SK-N-SH (cell line): ENCODE measurements at regions not wholly inside any gene's neighbourhood (a gene's known extent, or its start where the extent isn't known, plus 50 kb on each side); places are given as distances from the start of the nearest gene placed in this dataset.
A peak's percentile ranks its signal among the peaks of the same experiment; 100 is the strongest.

Experiments used
- CTCF ChIA-PET: fragments of 300-600, 350-600 bp; formaldehyde crosslinking; extraction: SDS; loops from one replicate; lab custom pipeline; 2021; lab: Yijun Ruan, JAX
- POLR2A ChIA-PET: fragments of 350-600 bp; sonication (Branson Sonifier 250); formaldehyde crosslinking; extraction: SDS; loops from one replicate; lab custom pipeline; 2020; ENCODE audit warnings: antibody characterized with exemption, inconsistent platforms; lab: Yijun Ruan, JAX
- DNase-seq: peaks from one replicate; pipeline ENCODE4 v3.0.0; 2012
- H2AFZ ChIP-seq: fragments of 200-600 bp; sonication (generic); 2 replicates; pipeline ENCODE4 v1.8.1; 2016; ENCODE audit warnings: antibody characterized with exemption, mild to moderate bottlenecking, low read depth
- H3F3A ChIP-seq: fragments of 200-600 bp; sonication (generic); replicated peaks from 2 replicates; pipeline ENCODE3; 2016; ENCODE audit warnings: antibody characterized with exemption, mild to moderate bottlenecking; ENCODE audit not compliant: insufficient read depth
- H3K27ac ChIP-seq, 2 experiments: fragments of 200-500 bp in 1 of 2; fragments of 200-600 bp in 1 of 2; sonication (Bioruptor generic) in 1 of 2; sonication (generic), shearing (Covaris generic) in 1 of 2; 2 replicates each; pipeline versions ENCODE4 v1.5.1 to v1.6.1; 2014 to 2016; ENCODE audit warnings: low read depth in 2 of 2, inconsistent platforms in 1 of 2, low read length in 1 of 2, mild to moderate bottlenecking in 1 of 2, mixed read lengths in 1 of 2
- H3K27me3 ChIP-seq: fragments of 200-600 bp; sonication (generic), shearing (Covaris generic); 2 replicates; pipeline ENCODE4 v1.6.1; 2016; ENCODE audit warnings: mixed run types; ENCODE audit not compliant: insufficient read depth
- H3K36me3 ChIP-seq, 2 experiments: fragments of 200-500 bp in 1 of 2; fragments of 200-600 bp in 1 of 2; sonication (Bioruptor generic) in 1 of 2; sonication (generic) in 1 of 2; replicated peaks in 1 of 2; 2 replicates each; pipeline versions ENCODE3 to v1.5.1; 2014 to 2016; ENCODE audit warnings: low read length in 1 of 2, mild to moderate bottlenecking in 1 of 2; ENCODE audit not compliant: insufficient read depth in 2 of 2, control insufficient read depth in 1 of 2
- H3K4me1 ChIP-seq, 2 experiments: fragments of 200-500 bp in 1 of 2; fragments of 200-600 bp in 1 of 2; sonication (Bioruptor generic) in 1 of 2; sonication (generic), shearing (Covaris generic) in 1 of 2; 2 replicates each; pipeline versions ENCODE4 v1.5.1 to v1.6.1; 2014 to 2016; ENCODE audit warnings: low read depth in 1 of 2, low read length in 1 of 2, mixed run types in 1 of 2; ENCODE audit not compliant: insufficient read depth in 2 of 2, control insufficient read depth in 1 of 2
- H3K4me2 ChIP-seq: fragments of 200-600 bp; sonication (generic), shearing (Covaris generic); 2 replicates; pipeline ENCODE4 v1.6.1; 2017; ENCODE audit warnings: mixed run types
- H3K4me3 ChIP-seq, 2 experiments: fragments of 200-500 bp in 1 of 2; fragments of 200-600 bp in 1 of 2; sonication (Bioruptor generic) in 1 of 2; sonication (generic), shearing (Covaris generic) in 1 of 2; 2 replicates each; pipeline versions ENCODE4 v1.5.1 to v1.8.1; 2014 to 2016; ENCODE audit warnings: low read depth in 2 of 2, inconsistent platforms in 1 of 2, low read length in 1 of 2, mild to moderate bottlenecking in 1 of 2, mixed read lengths in 1 of 2, moderate library complexity in 1 of 2
- H3K79me2 ChIP-seq: fragments of 200-600 bp; sonication (generic); 2 replicates; pipeline ENCODE4 v1.8.1; 2017; ENCODE audit warnings: mild to moderate bottlenecking; ENCODE audit not compliant: insufficient read depth
- H3K9ac ChIP-seq: fragments of 200-600 bp; sonication (generic); 2 replicates; pipeline ENCODE4 v1.6.1; 2017; ENCODE audit warnings: mixed run types
- H3K9me2 ChIP-seq: fragments of 200-600 bp; sonication (generic); 2 replicates; pipeline ENCODE4 v1.6.1; 2017; ENCODE audit warnings: mixed run types
- H3K9me3 ChIP-seq: fragments of 200-600 bp; sonication (generic); 2 replicates; pipeline ENCODE4 v1.6.1; 2017; ENCODE audit warnings: mixed run types, mild to moderate bottlenecking, moderate library complexity
- H4K20me1 ChIP-seq: fragments of 200-600 bp; sonication (generic); 2 replicates; pipeline ENCODE4 v1.6.1; 2017; ENCODE audit warnings: mild to moderate bottlenecking, mixed run types; ENCODE audit not compliant: insufficient read depth
- CHD2 ChIP-seq: fragments of 150-350 bp; IDR thresholded peaks from 2 replicates; pipeline ENCODE4 v1.6.1; 2018; ENCODE audit warnings: low read length; ENCODE audit not compliant: partially characterized antibody
- CTCF ChIP-seq: fragments of 200-600 bp; sonication (generic); IDR thresholded peaks from 2 replicates; pipeline ENCODE4 v1.6.1; 2017; ENCODE audit warnings: antibody characterized with exemption, mild to moderate bottlenecking, moderate library complexity
- ELF1 ChIP-seq: IDR thresholded peaks from 2 replicates; pipeline ENCODE4 v1.4.0; 2012
- EP300 ChIP-seq, 2 experiments: IDR thresholded peaks; 2 replicates each; pipeline versions ENCODE4 v1.4.0 to v1.6.1; 2012; ENCODE audit warnings: borderline replicate concordance in 1 of 2, low read depth in 1 of 2, low read length in 1 of 2
- FOXJ3 ChIP-seq: sonication (generic); formaldehyde crosslinking; IDR thresholded peaks from 2 replicates; pipeline ENCODE4 v1.5.1; 2020; ENCODE audit warnings: mild to moderate bottlenecking, missing genetic modification reagents
- GABPA ChIP-seq: IDR thresholded peaks from 2 replicates; pipeline ENCODE4 v1.4.0; 2012; ENCODE audit warnings: low read depth, mild to moderate bottlenecking
- GATA2 ChIP-seq: sonication (generic); formaldehyde crosslinking; IDR thresholded peaks from 2 replicates; pipeline ENCODE4 v1.5.0; 2020; ENCODE audit warnings: mild to moderate bottlenecking, missing genetic modification reagents
- MAX ChIP-seq: IDR thresholded peaks from 2 replicates; pipeline ENCODE4 v1.4.0; 2012; ENCODE audit warnings: low read depth
- MEF2A ChIP-seq: IDR thresholded peaks from 2 replicates; pipeline ENCODE4 v1.4.0; 2012; ENCODE audit warnings: low read depth, borderline replicate concordance
- PBX3 ChIP-seq: IDR thresholded peaks from 2 replicates; pipeline ENCODE4; 2012
- POLR2AphosphoS5 ChIP-seq: IDR thresholded peaks from 2 replicates; pipeline ENCODE4 v1.6.1; 2012; ENCODE audit warnings: low read depth, low read length
- RCOR1 ChIP-seq: fragments of 150-350 bp; IDR thresholded peaks from 2 replicates; pipeline ENCODE4 v1.6.1; 2017; ENCODE audit warnings: antibody characterized with exemption, low read length
- REST ChIP-seq: IDR thresholded peaks from 2 replicates; pipeline ENCODE4 v1.6.1; 2012; ENCODE audit warnings: mild to moderate bottlenecking, low read depth, low read length, moderate library complexity
- RFX5 ChIP-seq: IDR thresholded peaks from 2 replicates; pipeline ENCODE4 v1.6.1; 2012; ENCODE audit warnings: mild to moderate bottlenecking, improper control_type of control experiment, low read length
- SIN3A ChIP-seq: IDR thresholded peaks from 2 replicates; pipeline ENCODE4 v1.6.1; 2012; ENCODE audit warnings: low read depth, mild to moderate bottlenecking, low read length, moderate library complexity, borderline replicate concordance
- TCF12 ChIP-seq: IDR thresholded peaks from 2 replicates; pipeline ENCODE4 v1.4.0; 2012
- USF1 ChIP-seq: IDR thresholded peaks from 2 replicates; pipeline ENCODE4 v1.4.0; 2012; ENCODE audit warnings: low read depth, borderline replicate concordance
- WGBS: methylation state at CpG from one replicate; pipeline ENCODE4 v1.1.6; 2017; ENCODE audit warnings: low lambda C conversion rate; 5-methylcytosine and 5-hydroxymethylcytosine counted together

GRCh38 chr20:12594410-12595088, 414.2 kb upstream of the SPTLC3 start:
- Histone ChIP-seq H4K20me1 (no peaks in the 10 kb centered on the region), H3K36me3 (no peaks in the 10 kb centered on the region)
- TF ChIP-seq PBX3 (no peak), ELF1 (no peak), RFX5 (no peak), GABPA (no peak), RCOR1 (no peak), USF1 (no peak), MAX (no peak), CHD2 (no peak), SIN3A (no peak), GATA2 (CRISPR knock-in tag) (no peak)
- TF ChIP-seq, all 33 proteins: peak for 0
- no peak overlapping the region for H3K27ac ChIP-seq
- no peaks in the 10 kb centered on the region for H3K9me2 ChIP-seq
- H3K4me3 ChIP-seq: no peak overlapping the region
- H3K9me3 ChIP-seq: no peaks in the 10 kb centered on the region
- no peaks in the 10 kb centered on the region for H3F3A ChIP-seq
- DNase-seq: peak; percentile 7
- no peaks in the 10 kb centered on the region for H3K4me1 ChIP-seq
- ChIA-PET POLR2A (no interaction called here), CTCF (interaction anchor here (1.1 kb wide), 1 partner anchor 30 kb away, joined by 3 read pairs; no protein-coding TSS in a partner anchor)
- no peak overlapping the region for H3K4me2 ChIP-seq
- no peaks in the 10 kb centered on the region for H3K27me3 ChIP-seq
- no peaks in the 10 kb centered on the region for H3K79me2 ChIP-seq
- no peak overlapping the region for H2AFZ ChIP-seq
- WGBS: 11% methylated on average over 2 of the region's 2 CpGs
- no peak overlapping the region for H3K9ac ChIP-seq

GRCh38 chr20:12595841-12596240, 412.9 kb upstream of the SPTLC3 start:
- no peak overlapping the region for H3K9ac ChIP-seq
- H3K4me3 ChIP-seq: no peak overlapping the region
- no peak overlapping the region for H3K27ac ChIP-seq
- no peaks in the 10 kb centered on the region for H3K9me3 ChIP-seq
- TF ChIP-seq POLR2AphosphoS5 (no peak), MAX (no peak), SIN3A (no peak), REST (no peak), ELF1 (no peak), EP300 (IDR thresholded peaks at IDR 0.05; ENCODE audit: borderline replicate concordance in 1 of 2, low read depth in 1 of 2, low read length in 1 of 2) (no peak), FOXJ3 (no peak), GATA2 (CRISPR knock-in tag) (no peak), TCF12 (no peak), CTCF (no peak), RFX5 (no peak), MEF2A (no peak)
- ChIA-PET CTCF (no interaction called here), POLR2A (no interaction called here)
- 22% methylated on average over 2 of the region's 2 CpGs for WGBS
- no peaks in the 10 kb centered on the region for H3K9me2 ChIP-seq
- no peaks in the 10 kb centered on the region for H3K27me3 ChIP-seq
- DNase-seq: no peak
- no peaks in the 10 kb centered on the region for H4K20me1 ChIP-seq
- H3F3A ChIP-seq: no peaks in the 10 kb centered on the region
- H3K4me2 ChIP-seq: no peak overlapping the region
- H3K36me3 ChIP-seq: no peaks in the 10 kb centered on the region
- no peaks in the 10 kb centered on the region for H3K4me1 ChIP-seq
- no peaks in the 10 kb centered on the region for H3K79me2 ChIP-seq
- H2AFZ ChIP-seq: no peak overlapping the region
